ENCODE measurements at regions not wholly inside any gene's neighbourhood (a gene's known extent, or its start where the extent isn't known, plus 50 kb on each side); places are given as distances from the start of the nearest gene placed in this dataset.

DNA sequence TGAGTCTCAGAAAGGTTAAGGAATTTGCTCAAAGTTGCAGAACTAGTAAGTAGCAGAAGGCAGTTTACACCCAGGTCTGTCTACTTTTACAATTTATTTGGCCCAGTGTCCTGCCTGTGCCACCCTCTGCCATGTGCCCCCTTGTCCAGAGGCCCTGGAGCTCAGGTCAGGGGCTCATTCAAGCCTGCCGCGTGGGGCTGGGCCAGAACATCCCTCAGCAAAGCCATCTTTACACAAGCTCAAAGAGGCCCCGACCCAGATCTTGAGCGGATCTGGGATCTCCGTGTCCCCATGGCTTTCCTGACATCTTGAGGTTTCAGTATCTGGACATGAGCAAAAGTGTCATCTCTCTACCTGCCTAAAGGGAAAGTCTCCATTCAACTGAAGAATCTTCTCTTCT lies 76.4 kb upstream of the VSTM2B start:
- TF ChIP-seq CTCF (IDR thresholded peaks at IDR 0.05; ENCODE audit: borderline replicate concordance, extremely low read depth, low read length, poor library complexity, severe bottlenecking) (no peak), EZH2 (IDR thresholded peaks at IDR 0.05; ENCODE audit: borderline replicate concordance, low read depth, low read length, severe bottlenecking) (no peak)

All from DND-41 (cell line).